HCT116 (cell line): ENCODE measurements at regions not wholly inside any gene's neighbourhood (a gene's known extent, or its start where the extent isn't known, plus 50 kb on each side); places are given as distances from the start of the nearest gene placed in this dataset.

Source experiments
- ATAC-seq: fragments of 200-7000 bp; cut with Tn5 transposase; 2 replicates; pipeline ENCODE4 v1.9.1; 2020; ENCODE audit warnings: mild to moderate bottlenecking, moderate library complexity
- BruUV-seq: library from RNA; stranded (reverse); fragments of 400-500 nt; replicated peaks from 2 replicates; lab custom pipeline; 2021; lab: Mats Ljungman, UMichigan
- CTCF ChIA-PET: fragments of 300-600 bp; sonication (Branson Sonifier 250); formaldehyde crosslinking; loops from one replicate; lab custom pipeline; 2021; ENCODE audit warnings: antibody characterized with exemption; lab: Charles Lee
- POLR2A ChIA-PET: fragments of 300-600, 350-600 bp; sonication (Branson Sonifier 250); formaldehyde crosslinking; loops from one replicate; lab custom pipeline; 2021; ENCODE audit warnings: antibody characterized with exemption; lab: Charles Lee
- RAD21 ChIA-PET, 2 experiments: fragments of 300-600 bp; sonication (Branson Sonifier 250); formaldehyde crosslinking; loops; one replicate each; lab custom pipeline; 2023; ENCODE audit warnings: low total read pairs in 2 of 2; ENCODE audit not compliant: uncharacterized antibody in 2 of 2, unreplicated experiment in 2 of 2, low non-redundant PET in 1 of 2; lab: Charles Lee
- DNase-seq: peaks from one replicate; pipeline ENCODE4 v3.0.0-alpha.2; 2010; ENCODE audit warnings: low read depth, low spot score
- H2AFZ ChIP-seq: fragments of 200-600 bp; shearing (Covaris generic), sonication (generic); 2 replicates; pipeline ENCODE4 v1.6.1; 2017; ENCODE audit warnings: low read depth, mixed run types, mixed read lengths, antibody characterized with exemption, low read length; ENCODE audit not compliant: poor library complexity, severe bottlenecking
- H3K27ac ChIP-seq: 2 replicates; pipeline ENCODE4 v1.5.1; 2012; ENCODE audit warnings: low read depth, low read length
- H3K27me3 ChIP-seq: fragments of 200-600 bp; sonication (generic); 2 replicates; pipeline ENCODE4 v1.6.1; 2016; ENCODE audit warnings: mixed run types, low read length, mixed read lengths; ENCODE audit not compliant: insufficient read depth
- H3K36me3 ChIP-seq, 2 experiments: fragments of 200-500 bp in 1 of 2; fragments of 200-600 bp in 1 of 2; sonication (Bioruptor generic) in 1 of 2; sonication (generic) in 1 of 2; 2 replicates each; pipeline versions ENCODE4 v1.5.1 to v1.6.1; 2014 to 2016; ENCODE audit warnings: low read length in 2 of 2, inconsistent platforms in 1 of 2, mixed read lengths in 1 of 2, mixed run types in 1 of 2; ENCODE audit not compliant: insufficient read depth in 2 of 2, control insufficient read depth in 1 of 2
- H3K4me1 ChIP-seq, 2 experiments: fragments of 200-600 bp in 1 of 2; sonication (generic) in 1 of 2; 2 replicates each; pipeline versions ENCODE4 v1.5.1 to v1.6.1; 2012 to 2017; ENCODE audit warnings: low read length in 2 of 2, inconsistent platforms in 1 of 2, mild to moderate bottlenecking in 1 of 2, mixed read lengths in 1 of 2, mixed run types in 1 of 2, moderate library complexity in 1 of 2; ENCODE audit not compliant: insufficient read depth in 2 of 2, control insufficient read depth in 1 of 2
- H3K4me2 ChIP-seq: fragments of 200-600 bp; sonication (generic); 2 replicates; pipeline ENCODE4 v1.6.1; 2017; ENCODE audit warnings: mixed run types, low read length, mixed read lengths
- H3K4me3 ChIP-seq, 2 experiments: fragments of 200-600 bp in 1 of 2; sonication (generic) in 1 of 2; replicated peaks in 1 of 2; 2 replicates each; pipeline ENCODE4 v1.5.1; 2011 to 2016; ENCODE audit warnings: low read length in 2 of 2, control low read depth in 1 of 2, low read depth in 1 of 2, mild to moderate bottlenecking in 1 of 2, mixed read lengths in 1 of 2, mixed run types in 1 of 2
- H3K79me2 ChIP-seq: fragments of 200-600 bp; sonication (generic); 2 replicates; pipeline ENCODE4 v1.6.1; 2017; ENCODE audit warnings: mild to moderate bottlenecking, mixed run types, low read length, moderate library complexity, mixed read lengths; ENCODE audit not compliant: insufficient read depth
- H3K9ac ChIP-seq: fragments of 200-600 bp; sonication (generic); 2 replicates; pipeline ENCODE4 v1.6.1; 2016; ENCODE audit warnings: low read length, mixed read lengths
- H3K9me2 ChIP-seq: fragments of 200-600 bp; sonication (generic), shearing (Covaris generic); 2 replicates; pipeline ENCODE4 v1.6.1; 2017; ENCODE audit warnings: mixed run types, mild to moderate bottlenecking, moderate library complexity; ENCODE audit not compliant: insufficient read depth
- H3K9me3 ChIP-seq, 2 experiments: fragments of 200-500 bp in 1 of 2; fragments of 200-600 bp in 1 of 2; sonication (Bioruptor generic) in 1 of 2; sonication (generic) in 1 of 2; 2 replicates each; pipeline ENCODE4 v1.6.1; 2014 to 2017; ENCODE audit warnings: low read length in 2 of 2, mixed read lengths in 2 of 2, inconsistent platforms in 1 of 2, low read depth in 1 of 2, mild to moderate bottlenecking in 1 of 2, mixed run types in 1 of 2, moderate library complexity in 1 of 2; ENCODE audit not compliant: control insufficient read depth in 1 of 2, insufficient read depth in 1 of 2
- H4K20me1 ChIP-seq: fragments of 200-600 bp; sonication (generic), shearing (Covaris generic); 2 replicates; pipeline ENCODE4 v1.6.1; 2017; ENCODE audit warnings: mixed run types, mild to moderate bottlenecking, moderate library complexity; ENCODE audit not compliant: insufficient read depth
- EGR1 ChIP-seq: IDR thresholded peaks from 2 replicates; pipeline ENCODE4 v1.6.1; 2012; ENCODE audit warnings: low read depth
- ELF1 ChIP-seq: IDR thresholded peaks from 2 replicates; pipeline ENCODE4 v1.6.1; 2012; ENCODE audit warnings: low read depth, borderline replicate concordance
- EZH2 ChIP-seq: fragments of 200-600 bp; sonication (generic); IDR thresholded peaks from 2 replicates; pipeline ENCODE4 v1.6.1; 2017; ENCODE audit warnings: antibody characterized with exemption, mixed run types
- FOSL1 ChIP-seq: IDR thresholded peaks from 2 replicates; pipeline ENCODE4 v1.6.1; 2012; ENCODE audit warnings: low read depth
- SP1 ChIP-seq: IDR thresholded peaks from 2 replicates; pipeline ENCODE4 v1.6.1; 2012; ENCODE audit warnings: low read depth
- SRF ChIP-seq: IDR thresholded peaks from 2 replicates; pipeline ENCODE4 v1.6.1; 2012; ENCODE audit warnings: low read depth
- TCF7L2 ChIP-seq: IDR thresholded peaks from 2 replicates; pipeline ENCODE4 v1.7.0; 2011; ENCODE audit warnings: borderline replicate concordance, inconsistent platforms; ENCODE audit not compliant: insufficient read depth, insufficient read length; ENCODE audit errors: extremely low read depth
- YY1 ChIP-seq: IDR thresholded peaks from 2 replicates; pipeline ENCODE4 v1.6.1; 2011; ENCODE audit warnings: low read length, low read depth, moderate library complexity, mild to moderate bottlenecking; ENCODE audit not compliant: insufficient replicate concordance; ENCODE audit errors: extremely low read depth
- ZFX ChIP-seq: fragments of 450-650 bp; IDR thresholded peaks from 2 replicates; pipeline ENCODE4 v1.6.1; 2017
- intact Hi-C: fragments of 100-400 bp; cut with micrococcal nuclease; formaldehyde crosslinking; loops from 2 replicates; pipeline ENCODE4 v1.10.0; 2022
- TF ChIP-seq, protein P1 (sequence below): IDR thresholded peaks from 2 replicates; pipeline ENCODE4 v1.6.1; 2012
- TF ChIP-seq, protein P2 (sequence below): IDR thresholded peaks from 2 replicates; pipeline ENCODE4 v1.6.1; 2012; ENCODE audit warnings: low read depth

DNA sequence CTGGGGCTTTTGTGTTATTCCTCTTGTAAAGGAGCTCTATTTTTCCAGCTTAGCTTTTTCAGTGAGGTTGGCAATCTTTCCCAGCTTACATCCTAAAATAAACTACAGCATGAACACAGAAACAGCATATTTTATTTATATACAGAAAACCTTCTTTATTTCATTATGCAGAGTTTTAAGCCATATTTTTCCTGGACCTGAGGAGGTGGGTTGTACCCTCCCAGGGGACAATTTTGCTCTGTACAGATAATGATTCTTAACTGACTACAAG, 341.2 kb upstream of the TYRP1 start:
- no TSS peak for BruUV-seq

DNA sequence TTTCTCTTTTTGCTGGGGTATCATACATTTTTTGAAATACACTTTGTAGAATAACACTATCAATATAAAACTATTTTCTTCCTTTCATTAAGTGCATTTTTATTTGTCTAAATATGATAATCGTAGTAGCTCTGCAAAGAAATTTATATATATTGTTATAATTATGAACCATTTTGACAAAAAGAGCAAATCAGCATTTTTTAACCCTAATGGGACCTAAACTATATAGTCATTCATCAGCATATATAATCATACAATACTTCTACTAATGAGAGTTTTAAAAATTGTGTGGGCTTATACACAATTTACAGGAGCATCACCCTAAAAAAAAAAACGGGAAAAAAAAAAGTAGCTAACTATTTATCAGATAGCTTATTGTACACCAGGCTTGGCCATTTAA, 329.7 kb upstream of the TYRP1 start:
- intact Hi-C loops: no loop called here
- RAD21 ChIA-PET: no interaction called here
- DNase-seq (no peak), ATAC-seq (no peak)
- no TSS peak for BruUV-seq
- H2AFZ ChIP-seq: no peak overlapping the region
- H3K27me3 ChIP-seq: no peaks in the 10 kb centered on the region
- H4K20me1 ChIP-seq: no peaks in the 10 kb centered on the region
- H3K9ac ChIP-seq: no peak overlapping the region
- CTCF ChIA-PET: no interaction called here
- H3K4me2 ChIP-seq: no peak overlapping the region
- H3K4me3 ChIP-seq: no peak overlapping the region
- no peak for TF ChIP-seq SRF
- H3K36me3 ChIP-seq: no peaks in the 10 kb centered on the region; a peak in 1 of 4 replicates
- H3K4me1 ChIP-seq: no peaks in the 10 kb centered on the region
- H3K9me2 ChIP-seq: no peaks in the 10 kb centered on the region
- POLR2A ChIA-PET: no interaction called here
- no peak overlapping the region for H3K27ac ChIP-seq
- no peaks in the 10 kb centered on the region for H3K79me2 ChIP-seq
- peaks cover 3 to 5% of the 10 kb centered on the region in 2 experiments; a peak in 2 of 4 replicates for H3K9me3 ChIP-seq

More for the DNA sequence above, 341.2 kb upstream of the TYRP1 start:
- intact Hi-C loops: no loop called here
- DNase-seq (no peak), ATAC-seq (no peak)
- no peaks in the 10 kb centered on the region for H3K36me3 ChIP-seq
- no peak overlapping the region for H3K9ac ChIP-seq
- H3K4me2 ChIP-seq: no peak overlapping the region
- H3K4me3 ChIP-seq: no peak overlapping the region
- POLR2A ChIA-PET: no interaction called here
- H3K4me1 ChIP-seq: no peaks in the 10 kb centered on the region
- no peak for TF ChIP-seq SRF
- TF ChIP-seq TCF7L2: no peak
- no peaks in the 10 kb centered on the region for H3K79me2 ChIP-seq
- CTCF ChIA-PET: no interaction called here
- H3K27me3 ChIP-seq: no peaks in the 10 kb centered on the region
- no peaks in the 10 kb centered on the region for H3K9me2 ChIP-seq
- RAD21 ChIA-PET: no interaction called here
- peaks cover 4% of the 10 kb centered on the region in 2 experiments; a peak in 2 of 4 replicates for H3K9me3 ChIP-seq
- no peak overlapping the region for H3K27ac ChIP-seq
- H4K20me1 ChIP-seq: no peaks in the 10 kb centered on the region
- H2AFZ ChIP-seq: no peak overlapping the region

DNA sequence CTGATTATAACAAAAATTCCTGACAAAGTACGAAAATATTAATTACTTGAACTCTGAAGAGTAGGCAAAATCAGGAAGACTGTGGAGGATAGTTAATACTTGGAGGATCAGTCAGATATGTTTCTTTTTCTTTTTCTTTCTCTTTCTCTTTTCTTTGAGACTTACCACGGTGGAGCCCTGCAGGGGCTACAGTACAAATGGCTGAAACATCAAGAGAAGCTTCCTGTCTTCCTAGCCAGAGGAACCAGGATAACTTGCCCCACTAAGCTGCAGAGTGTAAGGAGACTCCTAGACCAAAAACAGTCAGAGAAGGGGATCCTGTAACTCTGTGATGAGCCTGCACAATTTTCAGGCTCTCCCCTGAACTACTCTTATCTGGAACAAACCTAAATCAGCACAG, 324.6 kb upstream of the TYRP1 start:
- H3K4me1 ChIP-seq: no peaks in the 10 kb centered on the region
- no peaks in the 10 kb centered on the region for H3K27me3 ChIP-seq
- H3K27ac ChIP-seq: no peak overlapping the region
- no TSS peak for BruUV-seq
- intact Hi-C loops: no loop called here
- no peak overlapping the region for H3K4me3 ChIP-seq
- POLR2A ChIA-PET: no interaction called here
- no peaks in the 10 kb centered on the region; a peak in 1 of 4 replicates for H3K36me3 ChIP-seq
- H3K79me2 ChIP-seq: no peaks in the 10 kb centered on the region
- H3K4me2 ChIP-seq: no peak overlapping the region
- peaks cover 4 to 15% of the 10 kb centered on the region in 2 experiments; a peak in 2 of 4 replicates for H3K9me3 ChIP-seq
- H3K9ac ChIP-seq: no peak overlapping the region
- ATAC-seq (no peak), DNase-seq (no peak)
- RAD21 ChIA-PET: no interaction called here
- H4K20me1 ChIP-seq: no peaks in the 10 kb centered on the region
- CTCF ChIA-PET: no interaction called here
- no peaks in the 10 kb centered on the region for H3K9me2 ChIP-seq
- no peak overlapping the region for H2AFZ ChIP-seq
- TF ChIP-seq SP1 (no peak), EZH2 (no peak), TCF7L2 (no peak), ELF1 (no peak), SRF (no peak), EGR1 (no peak), YY1 (no peak), FOSL1 (no peak), ZFX (no peak)
- TF ChIP-seq, protein P1, sequence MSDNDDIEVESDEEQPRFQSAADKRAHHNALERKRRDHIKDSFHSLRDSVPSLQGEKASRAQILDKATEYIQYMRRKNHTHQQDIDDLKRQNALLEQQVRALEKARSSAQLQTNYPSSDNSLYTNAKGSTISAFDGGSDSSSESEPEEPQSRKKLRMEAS: no peak
- TF ChIP-seq, protein P2, sequence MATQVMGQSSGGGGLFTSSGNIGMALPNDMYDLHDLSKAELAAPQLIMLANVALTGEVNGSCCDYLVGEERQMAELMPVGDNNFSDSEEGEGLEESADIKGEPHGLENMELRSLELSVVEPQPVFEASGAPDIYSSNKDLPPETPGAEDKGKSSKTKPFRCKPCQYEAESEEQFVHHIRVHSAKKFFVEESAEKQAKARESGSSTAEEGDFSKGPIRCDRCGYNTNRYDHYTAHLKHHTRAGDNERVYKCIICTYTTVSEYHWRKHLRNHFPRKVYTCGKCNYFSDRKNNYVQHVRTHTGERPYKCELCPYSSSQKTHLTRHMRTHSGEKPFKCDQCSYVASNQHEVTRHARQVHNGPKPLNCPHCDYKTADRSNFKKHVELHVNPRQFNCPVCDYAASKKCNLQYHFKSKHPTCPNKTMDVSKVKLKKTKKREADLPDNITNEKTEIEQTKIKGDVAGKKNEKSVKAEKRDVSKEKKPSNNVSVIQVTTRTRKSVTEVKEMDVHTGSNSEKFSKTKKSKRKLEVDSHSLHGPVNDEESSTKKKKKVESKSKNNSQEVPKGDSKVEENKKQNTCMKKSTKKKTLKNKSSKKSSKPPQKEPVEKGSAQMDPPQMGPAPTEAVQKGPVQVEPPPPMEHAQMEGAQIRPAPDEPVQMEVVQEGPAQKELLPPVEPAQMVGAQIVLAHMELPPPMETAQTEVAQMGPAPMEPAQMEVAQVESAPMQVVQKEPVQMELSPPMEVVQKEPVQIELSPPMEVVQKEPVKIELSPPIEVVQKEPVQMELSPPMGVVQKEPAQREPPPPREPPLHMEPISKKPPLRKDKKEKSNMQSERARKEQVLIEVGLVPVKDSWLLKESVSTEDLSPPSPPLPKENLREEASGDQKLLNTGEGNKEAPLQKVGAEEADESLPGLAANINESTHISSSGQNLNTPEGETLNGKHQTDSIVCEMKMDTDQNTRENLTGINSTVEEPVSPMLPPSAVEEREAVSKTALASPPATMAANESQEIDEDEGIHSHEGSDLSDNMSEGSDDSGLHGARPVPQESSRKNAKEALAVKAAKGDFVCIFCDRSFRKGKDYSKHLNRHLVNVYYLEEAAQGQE: no peak
